K562 (cell line): ENCODE measurements at regions not wholly inside any gene's neighbourhood (a gene's known extent, or its start where the extent isn't known, plus 50 kb on each side); places are given as distances from the start of the nearest gene placed in this dataset.
A peak's percentile ranks its signal among the peaks of the same experiment; 100 is the strongest.

ENCODE experiments used
- ARID3B ChIP-seq: fragments of 250-450 bp; sonication (Bioruptor Pico); IDR thresholded peaks from 2 replicates; pipeline ENCODE4 v1.4.0; 2020; ENCODE audit warnings: borderline replicate concordance
- ATF3 ChIP-seq, 2 experiments: fragments of 450-650 bp in 1 of 2; sonication (generic) in 1 of 2; formaldehyde crosslinking in 1 of 2; IDR thresholded peaks in 1 of 2; conservative IDR thresholded peaks in 1 of 2; 2 replicates each; pipeline versions ENCODE4 v1.6.1 to v1.8.1; 2016 to 2023; ENCODE audit warnings: mild to moderate bottlenecking in 2 of 2, moderate library complexity in 2 of 2, inconsistent platforms in 1 of 2, missing genetic modification reagents in 1 of 2
- CSDE1 ChIP-seq, 2 experiments: fragments of 450-650 bp; IDR thresholded peaks; 2 replicates each; pipeline ENCODE4 v1.6.1; 2016; ENCODE audit warnings: mild to moderate bottlenecking in 1 of 2
- CXXC5 ChIP-seq: fragments of 250-450 bp; sonication (Bioruptor Pico); IDR thresholded peaks from 2 replicates; pipeline ENCODE4 v1.8.0; 2022; ENCODE audit warnings: inconsistent platforms, mild to moderate bottlenecking, moderate library complexity
- E2F8 ChIP-seq: fragments of 450-650 bp; IDR thresholded peaks from 2 replicates; pipeline ENCODE4 v1.7.1; 2018; ENCODE audit warnings: mild to moderate bottlenecking, low read depth; ENCODE audit not compliant: partially characterized antibody
- EGR1 ChIP-seq: fragments of 450-650 bp; conservative IDR thresholded peaks from 2 replicates; pipeline ENCODE4 v1.6.1; 2017; ENCODE audit warnings: mild to moderate bottlenecking
- FUS ChIP-seq: fragments of 200-400 bp; formaldehyde crosslinking; optimal IDR thresholded peaks from 2 replicates; pipeline ENCODE3; 2017; ENCODE audit warnings: low read depth, low read length
- RCOR1 ChIP-seq, 2 experiments: IDR thresholded peaks; 2 replicates each; pipeline ENCODE4 v1.6.1; 2012; ENCODE audit warnings: low read depth in 2 of 2, low read length in 2 of 2, borderline replicate concordance in 1 of 2, improper control_type of control experiment in 1 of 2
- ZBTB7A ChIP-seq: IDR thresholded peaks from 2 replicates; pipeline ENCODE4 v1.6.1; 2011; ENCODE audit warnings: low read depth, mild to moderate bottlenecking, low read length, moderate library complexity, borderline replicate concordance; ENCODE audit not compliant: control insufficient read depth
- ZMIZ1 ChIP-seq, 2 experiments: fragments of 150-350 bp in 1 of 2; IDR thresholded peaks; 2 replicates each; pipeline ENCODE4 v1.6.1; 2012 to 2016; ENCODE audit warnings: low read depth in 2 of 2, low read length in 2 of 2, mild to moderate bottlenecking in 1 of 2, moderate library complexity in 1 of 2
- ZNF282 ChIP-seq: sonication (generic); formaldehyde crosslinking; IDR thresholded peaks from 2 replicates; pipeline ENCODE4 v1.8.1; 2023; ENCODE audit warnings: missing genetic modification reagents
- ZNF395 ChIP-seq: fragments of 200-800 bp; sonication (Bioruptor generic); IDR thresholded peaks from 2 replicates; pipeline ENCODE4 v1.6.1; 2017; ENCODE audit warnings: missing genetic modification characterization, missing compliant biosample characterization
- ZNF445 ChIP-seq: fragments of 250-450 bp; sonication (Bioruptor Pico); IDR thresholded peaks from 2 replicates; pipeline ENCODE4 v1.4.0; 2020; ENCODE audit warnings: low read depth, mild to moderate bottlenecking, moderate library complexity
- ZNF512 ChIP-seq: IDR thresholded peaks from 2 replicates; pipeline ENCODE4 v1.6.1; 2016; ENCODE audit warnings: missing genetic modification characterization, missing compliant biosample characterization
- ZNF76 ChIP-seq: fragments of 250-450 bp; sonication (Bioruptor Pico); IDR thresholded peaks from 2 replicates; pipeline ENCODE4 v1.4.0; 2020; ENCODE audit warnings: mild to moderate bottlenecking, moderate library complexity, borderline replicate concordance

GRCh38 chr1:65538664-65539063 lies 118.2 kb downstream of the LEPR start (continued):
- no peak for TF ChIP-seq ZNF282
- TF ChIP-seq ZNF445 (CRISPR knock-in tag), result no peak
- TF ChIP-seq RCOR1 (IDR thresholded peaks at IDR 0.05; ENCODE audit: borderline replicate concordance in 1 of 2, low read depth in 2 of 2, low read length in 2 of 2), result peak in 1 of 2 experiments; percentile 66; a peak in 1 of 4 replicates
- no peak for TF ChIP-seq FUS
- no peak for TF ChIP-seq ATF3 (IDR thresholded peaks at IDR 0.05)
- TF ChIP-seq ATF3 (CRISPR knock-in tag; conservative IDR thresholded peaks at IDR 0.05), result no peak
- TF ChIP-seq ARID3B (CRISPR knock-in tag), result no peak
- TF ChIP-seq ZNF395 (CRISPR knock-in tag), result peak; percentile 52; the same call in 1 of the 2 replicates
- TF ChIP-seq CXXC5 (CRISPR knock-in tag), result no peak
- no peak for TF ChIP-seq EGR1
- no peak for TF ChIP-seq ZNF76 (CRISPR knock-in tag)
- peak; percentile 48; the same call in 1 of the 2 replicates for TF ChIP-seq ZNF512 (tag)
- TF ChIP-seq CSDE1 (IDR thresholded peaks at IDR 0.05), result 0 out of 4 replicates have a peak, but pooled peaks of 1 of the 2 experiments have one; percentile 25
- no peak for TF ChIP-seq ZMIZ1 (IDR thresholded peaks at IDR 0.05; ENCODE audit: low read depth in 2 of 2, low read length in 2 of 2)
- no peak for TF ChIP-seq ZBTB7A
- no peak for TF ChIP-seq E2F8
